ENCODE measurements at regions not wholly inside any gene's neighbourhood (a gene's known extent, or its start where the extent isn't known, plus 50 kb on each side); places are given as distances from the start of the nearest gene placed in this dataset.

GRCh38 chr13:57075588-57075987, 65.1 kb upstream of the PRR20A start:
- no peak for DNase-seq (ENCODE audit: low spot score)

GRCh38 chr13:57087006-57087405, 53.7 kb upstream of the PRR20A start:
- no peak for DNase-seq (ENCODE audit: low spot score)

Measured in cerebellar cortex (tissue), 1 donor.